GM21723 (cell line): ENCODE measurements at regions not wholly inside any gene's neighbourhood (a gene's known extent, or its start where the extent isn't known, plus 50 kb on each side); places are given as distances from the start of the nearest gene placed in this dataset.
"Not testable (repeated sequence)": the region's sequence is repeated elsewhere in the genome, so short reads cannot be mapped to it uniquely, and the experiment has no call there.

Experiments
- ATAC-seq: cut with Tn5 transposase; IDR thresholded peaks from one replicate; pipeline ENCODE4 v1.9.1; 2021; ENCODE audit warnings: mild to moderate bottlenecking, moderate library complexity; ENCODE audit not compliant: unreplicated experiment

GRCh38 chr2:189231719-189232323 lies 52.3 kb upstream of the COL5A2 start:
- ATAC-seq = no peak

GRCh38 chr2:189232759-189233406 lies 53.3 kb upstream of the COL5A2 start:
- ATAC-seq = peak; percentile 91

GRCh38 chr2:189233527-189233926 lies 54.0 kb upstream of the COL5A2 start:
- ATAC-seq = no peak

- no peak for ATAC-seq
Measured at GRCh38 chr2:189234991-189235390, 55.4 kb upstream of the COL5A2 start.

GRCh38 chr2:189236066-189236465 lies 56.5 kb upstream of the COL5A2 start:
- ATAC-seq = no peak

- ATAC-seq = no peak
Measured at GRCh38 chr2:189238903-189239302, 59.3 kb upstream of the COL5A2 start.

DNA sequence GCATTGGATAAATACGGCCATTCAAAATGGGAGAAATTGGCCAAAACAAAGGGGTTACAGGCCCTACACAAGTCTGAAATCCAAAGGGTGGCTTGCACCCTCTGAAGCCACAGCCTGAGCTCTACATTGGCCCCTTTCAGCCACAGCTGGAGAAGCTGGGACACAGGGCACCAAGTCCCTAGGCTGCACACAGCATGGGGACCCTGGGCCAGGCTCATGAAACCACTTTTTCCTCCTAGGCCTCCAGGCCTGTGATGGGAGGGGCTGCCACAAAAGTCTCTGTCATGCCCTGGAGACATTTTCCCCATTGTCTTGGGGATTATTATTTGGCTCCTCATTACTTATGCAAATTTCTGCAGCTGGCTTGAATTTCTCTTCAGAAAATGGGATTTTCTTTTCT lies 64.3 kb upstream of the COL5A2 start:
- ATAC-seq = not testable (repeated sequence)

DNA sequence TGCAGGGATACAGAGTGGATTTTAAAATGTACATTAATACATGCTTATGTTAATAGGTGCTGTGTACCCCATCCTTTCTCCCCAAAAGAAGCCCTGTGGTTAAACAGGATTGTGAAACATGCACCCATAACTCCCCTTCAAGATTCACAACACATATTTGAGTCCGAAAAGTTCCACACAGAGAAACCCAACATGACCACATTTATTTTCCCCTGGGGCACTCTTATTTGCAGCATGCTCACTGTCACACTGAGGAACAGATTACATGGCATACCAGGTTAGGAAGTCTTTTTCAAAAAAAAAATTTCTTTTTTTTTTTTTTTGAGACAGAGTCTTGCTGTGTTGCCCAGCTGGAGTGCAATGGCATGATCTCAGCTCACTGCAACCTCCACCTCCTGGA lies 67.7 kb upstream of the COL5A2 start:
- ATAC-seq = no peak

GRCh38 chr2:189248141-189248540 lies 68.6 kb upstream of the COL5A2 start:
- ATAC-seq = no peak

DNA sequence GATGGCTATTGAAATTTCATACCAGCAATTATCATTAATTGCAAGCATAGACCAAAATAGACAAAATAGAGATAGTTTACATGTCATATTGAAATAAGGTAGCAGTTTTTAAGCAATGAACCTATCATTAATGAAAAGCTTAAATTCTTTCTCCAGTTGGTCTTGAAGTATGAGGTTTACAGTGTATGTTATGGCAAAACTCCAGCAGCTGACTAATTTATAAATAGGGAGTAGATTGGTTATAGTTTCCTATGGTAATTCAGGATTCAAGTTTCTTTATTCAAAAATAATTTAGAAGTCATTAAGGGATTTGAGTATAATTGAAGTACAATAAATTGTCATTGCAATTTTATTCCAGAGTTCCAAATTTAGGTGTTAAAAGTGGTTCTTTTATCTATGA lies 69.6 kb upstream of the COL5A2 start:
- ATAC-seq = no peak

DNA sequence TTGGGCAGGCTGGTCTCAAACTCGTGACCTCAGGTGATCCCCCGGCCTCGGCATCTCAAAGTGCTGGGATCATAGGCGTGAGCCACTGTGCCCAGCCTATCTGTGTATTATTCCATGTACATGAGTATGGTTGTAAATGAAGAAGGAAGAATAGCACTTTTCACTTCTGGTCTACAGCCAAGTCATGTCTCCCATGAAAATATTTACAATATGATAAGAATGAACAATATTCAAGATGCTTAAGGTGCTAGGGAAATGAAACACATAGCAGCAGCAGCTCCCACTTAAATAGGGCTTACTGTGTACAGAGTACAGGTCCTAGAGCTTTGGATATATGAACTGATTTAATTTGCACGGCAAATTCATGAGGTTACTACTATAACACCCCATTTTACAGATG lies 70.3 kb upstream of the COL5A2 start:
- ATAC-seq = no peak

DNA sequence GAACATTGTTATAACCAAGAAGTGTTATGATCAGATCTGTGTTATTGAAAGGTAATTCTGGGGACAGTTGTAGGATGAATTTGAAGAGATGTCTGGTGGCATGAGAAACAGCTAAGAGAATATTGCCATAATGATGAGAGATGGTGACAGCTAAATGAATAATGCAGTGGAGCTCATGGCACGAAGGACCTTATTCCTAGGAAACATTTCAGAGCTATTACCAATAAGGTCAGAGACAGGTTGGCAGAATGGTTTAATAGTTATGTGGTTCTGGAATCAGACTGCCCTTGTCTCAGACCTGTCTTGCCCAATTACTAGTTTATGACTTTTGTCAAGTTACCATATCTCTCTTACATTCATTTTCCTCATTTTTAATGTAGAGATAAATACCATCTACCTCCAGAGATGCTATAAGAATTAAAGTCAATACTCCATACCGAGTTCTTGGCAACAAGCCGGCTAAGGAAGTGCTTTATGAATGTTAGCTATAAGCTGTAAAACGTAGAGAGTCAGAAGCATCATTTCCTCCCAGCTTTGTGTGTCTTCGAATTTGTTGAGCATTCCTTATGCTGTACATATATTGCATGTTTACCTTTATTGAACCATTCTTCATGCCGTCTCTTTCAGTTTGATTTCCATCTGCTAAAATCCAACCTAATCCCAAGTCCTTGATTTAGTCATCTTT lies 73.6 kb upstream of the COL5A2 start:
- no peak for ATAC-seq

- no peak for ATAC-seq
Measured at GRCh38 chr2:189253836-189254235, 74.3 kb upstream of the COL5A2 start.

GRCh38 chr2:189254268-189254883 lies 74.8 kb upstream of the COL5A2 start:
- no peak for ATAC-seq

DNA sequence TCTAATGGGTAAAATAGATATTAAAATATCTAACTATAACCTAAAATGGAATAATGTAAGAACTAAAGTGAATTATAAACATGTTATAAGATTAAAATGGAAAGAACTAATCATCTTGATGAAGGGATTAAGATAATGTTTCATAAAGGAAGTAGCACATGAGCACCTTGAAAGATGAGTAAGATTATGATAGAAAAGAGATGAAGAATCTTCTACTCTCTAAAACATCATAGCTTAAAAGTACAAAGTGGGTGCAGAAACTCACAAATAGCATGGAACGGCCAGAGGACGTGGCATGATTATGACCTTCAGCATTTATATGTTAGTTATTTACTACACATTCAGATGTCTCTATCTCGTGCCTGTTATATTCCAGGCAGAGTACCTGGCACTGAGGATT lies 76.2 kb upstream of the COL5A2 start:
- no peak for ATAC-seq

DNA sequence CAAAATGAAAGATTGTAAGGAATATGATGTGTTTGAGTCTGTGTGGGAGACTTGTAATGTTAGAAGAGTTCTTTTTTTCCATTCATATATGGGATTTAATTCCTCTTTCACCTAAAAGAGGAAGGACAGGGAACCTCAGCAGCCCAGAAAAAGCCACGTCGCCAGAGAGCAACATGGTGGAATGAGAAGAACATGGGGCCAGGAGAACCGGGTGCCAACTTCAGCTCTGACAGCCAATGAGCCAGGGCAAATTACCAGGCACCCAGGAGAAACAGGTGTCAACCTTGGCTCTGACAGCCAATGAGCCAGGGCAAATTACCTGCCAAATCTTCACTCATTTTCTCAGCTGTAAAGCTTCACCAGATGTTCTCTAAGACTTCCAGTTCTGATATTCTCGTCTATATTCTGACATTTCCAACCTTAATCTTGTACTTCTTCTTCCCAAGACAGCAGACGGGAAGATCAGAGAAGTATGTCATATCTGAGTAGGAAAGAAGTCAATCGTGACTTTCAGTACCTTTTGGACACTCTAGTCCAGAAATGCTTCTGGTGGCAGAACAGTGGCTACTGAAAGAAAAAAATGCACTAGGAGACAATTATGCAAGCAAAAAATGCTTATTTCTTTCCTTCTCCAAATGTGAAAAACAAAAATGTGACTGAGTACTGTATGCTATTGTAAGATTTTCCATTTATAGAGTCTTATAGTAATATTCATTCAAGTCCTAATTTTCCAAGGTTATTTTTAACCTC lies 79.2 kb upstream of the COL5A2 start:
- no peak for ATAC-seq

- ATAC-seq = no peak
Measured at GRCh38 chr2:189260361-189260814, 80.8 kb upstream of the COL5A2 start.

- ATAC-seq = no peak
Measured at GRCh38 chr2:189261431-189261841, 81.9 kb upstream of the COL5A2 start.

- ATAC-seq = no peak
Measured at GRCh38 chr2:189261916-189262315, 82.4 kb upstream of the COL5A2 start.

DNA sequence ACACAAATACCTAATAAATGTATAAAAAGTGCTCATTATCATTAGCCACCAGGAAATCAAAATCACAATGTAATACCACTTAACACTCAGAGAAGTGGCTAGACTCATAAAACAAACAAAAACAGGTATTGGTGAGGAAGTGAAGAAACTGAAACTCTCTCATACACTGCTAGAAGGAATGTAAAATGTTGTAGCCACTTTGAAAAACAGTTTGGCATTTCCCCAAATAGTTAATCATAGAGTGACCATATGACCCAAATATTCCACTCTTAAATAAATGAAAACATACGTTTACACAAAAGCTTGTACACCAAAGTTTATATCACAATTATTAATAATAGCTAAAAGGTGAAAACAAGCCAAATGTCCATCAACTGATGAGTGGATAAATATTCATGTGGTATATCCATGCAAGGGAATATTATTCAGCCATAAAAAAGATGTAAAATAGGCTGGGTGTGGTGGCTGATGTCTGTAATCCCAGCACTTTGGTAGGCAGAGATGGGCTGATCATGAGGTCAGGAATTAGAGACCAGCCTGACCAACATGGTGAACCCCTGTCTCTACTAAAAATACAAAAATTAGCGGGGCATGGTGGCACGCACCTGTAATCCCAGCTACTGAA lies 86.2 kb upstream of the COL5A2 start:
- ATAC-seq = no peak

DNA sequence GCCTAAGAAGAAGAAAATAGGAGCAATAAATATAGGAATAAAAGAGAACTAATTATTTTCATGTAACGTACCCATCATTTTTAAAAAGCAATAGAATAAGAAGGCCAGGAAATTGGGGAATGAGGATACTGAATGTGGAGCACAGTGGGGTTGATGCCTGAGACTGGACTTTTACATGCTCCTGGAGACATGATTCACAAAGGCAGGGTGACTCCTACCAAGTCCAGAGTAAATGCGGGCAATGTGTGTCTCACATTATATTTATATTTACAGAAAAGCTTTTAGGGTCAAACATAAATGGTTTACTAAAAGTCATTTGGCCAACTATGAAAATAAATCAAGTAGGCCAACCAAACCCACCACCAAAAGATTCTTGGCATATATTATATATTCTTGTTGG lies 87.9 kb upstream of the COL5A2 start:
- no peak for ATAC-seq
